ENCODE measurements at regions not wholly inside any gene's neighbourhood (a gene's known extent, or its start where the extent isn't known, plus 50 kb on each side); places are given as distances from the start of the nearest gene placed in this dataset.
"Not testable (repeated sequence)": the region's sequence is repeated elsewhere in the genome, so short reads cannot be mapped to it uniquely, and the experiment has no call there.

DNA sequence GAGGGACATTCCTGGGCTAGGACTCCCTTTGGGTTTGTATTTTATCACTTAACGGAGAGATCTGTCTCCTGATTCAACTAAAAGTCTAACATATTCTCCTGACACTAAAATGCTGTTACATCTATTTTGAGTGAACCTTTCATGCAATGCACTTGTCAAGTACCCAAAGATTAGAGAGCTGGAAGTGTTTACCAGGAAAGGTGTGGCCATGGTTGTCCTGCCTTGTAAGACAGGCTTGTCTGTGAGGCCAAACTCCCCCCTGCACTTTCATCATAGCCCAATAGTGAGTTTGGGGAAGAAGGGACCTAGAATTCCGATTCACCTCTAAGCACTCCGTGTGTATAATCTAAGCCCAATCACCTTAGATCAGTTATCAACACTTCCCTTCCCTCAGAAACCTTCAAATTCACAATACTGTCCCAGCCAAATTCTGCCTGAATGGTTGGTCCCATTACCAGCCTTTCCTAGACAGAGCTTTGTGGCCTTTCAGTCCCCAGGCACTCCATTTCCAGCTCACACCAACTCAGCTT lies 162.6 kb upstream of the NAMPT start:
- H3K27me3 ChIP-seq (ENCODE audit: control insufficient read depth in 3 of 3, insufficient read depth in 3 of 3, low read length in 3 of 3), result no peaks in the 10 kb centered on the region
- no peaks in the 10 kb centered on the region for H3K36me3 ChIP-seq (ENCODE audit: control insufficient read depth in 3 of 3, insufficient read depth in 3 of 3, low read length in 3 of 3)
- H3K27ac ChIP-seq (ENCODE audit: low read depth, low read length), result no peak overlapping the region
- no peak overlapping the region for H3K4me3 ChIP-seq (ENCODE audit: low read length in 3 of 3)
- H3K4me1 ChIP-seq (ENCODE audit: control insufficient read depth in 3 of 3, insufficient read depth in 3 of 3, low read length in 3 of 3), result no peaks in the 10 kb centered on the region
- H3K9ac ChIP-seq (ENCODE audit: low read depth in 1 of 3, low read length in 3 of 3), result no peak overlapping the region
- H3K9me3 ChIP-seq (ENCODE audit: control insufficient read depth in 3 of 3, low read length in 3 of 3), result no peaks in the 10 kb centered on the region

DNA sequence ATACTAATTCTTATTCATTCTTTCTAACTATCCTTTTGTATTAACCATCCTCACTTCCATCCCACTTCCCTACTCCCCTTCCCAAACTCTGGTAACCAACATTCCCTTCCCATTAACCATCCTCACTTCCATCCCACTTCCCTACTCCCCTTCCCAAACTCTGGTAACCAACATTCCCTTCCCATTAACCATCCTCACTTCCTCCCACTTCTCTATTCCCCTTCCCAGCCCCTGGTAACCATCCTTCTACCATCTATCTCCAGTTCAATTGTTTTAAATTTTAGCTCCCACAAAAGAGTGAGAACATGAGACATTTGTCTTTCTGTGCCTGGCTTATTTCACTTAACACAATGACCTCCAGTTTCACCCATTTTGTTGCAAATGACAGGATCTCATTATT lies 160.6 kb upstream of the NAMPT start:
- H3K27me3 ChIP-seq (ENCODE audit: control insufficient read depth in 3 of 3, insufficient read depth in 3 of 3, low read length in 3 of 3); H3K27ac ChIP-seq (ENCODE audit: low read depth, low read length); H3K36me3 ChIP-seq (ENCODE audit: control insufficient read depth in 3 of 3, insufficient read depth in 3 of 3, low read length in 3 of 3); H3K4me1 ChIP-seq (ENCODE audit: control insufficient read depth in 3 of 3, insufficient read depth in 3 of 3, low read length in 3 of 3); H3K9ac ChIP-seq (ENCODE audit: low read depth in 1 of 3, low read length in 3 of 3); H3K9me3 ChIP-seq (ENCODE audit: control insufficient read depth in 3 of 3, low read length in 3 of 3); H3K4me3 ChIP-seq (ENCODE audit: low read length in 3 of 3): not testable (repeated sequence)

GRCh38 chr7:106444068-106444655 lies 159.4 kb upstream of the NAMPT start:
- no peaks in the 10 kb centered on the region for H3K36me3 ChIP-seq (ENCODE audit: control insufficient read depth in 3 of 3, insufficient read depth in 3 of 3, low read length in 3 of 3)
- no peak overlapping the region for H3K4me3 ChIP-seq (ENCODE audit: low read length in 3 of 3)
- H3K27me3 ChIP-seq (ENCODE audit: control insufficient read depth in 3 of 3, insufficient read depth in 3 of 3, low read length in 3 of 3), result no peaks in the 10 kb centered on the region
- H3K4me1 ChIP-seq (ENCODE audit: control insufficient read depth in 3 of 3, insufficient read depth in 3 of 3, low read length in 3 of 3), result no peaks in the 10 kb centered on the region
- H3K9ac ChIP-seq (ENCODE audit: low read depth in 1 of 3, low read length in 3 of 3), result no peak overlapping the region
- H3K9me3 ChIP-seq (ENCODE audit: control insufficient read depth in 3 of 3, low read length in 3 of 3), result no peaks in the 10 kb centered on the region
- no peak overlapping the region for H3K27ac ChIP-seq (ENCODE audit: low read depth, low read length)

- no peaks in the 10 kb centered on the region for H3K27me3 ChIP-seq (ENCODE audit: control insufficient read depth in 3 of 3, insufficient read depth in 3 of 3, low read length in 3 of 3)
- H3K9ac ChIP-seq (ENCODE audit: low read depth in 1 of 3, low read length in 3 of 3), result no peak overlapping the region
- H3K36me3 ChIP-seq (ENCODE audit: control insufficient read depth in 3 of 3, insufficient read depth in 3 of 3, low read length in 3 of 3), result no peaks in the 10 kb centered on the region
- no peak overlapping the region for H3K4me3 ChIP-seq (ENCODE audit: low read length in 3 of 3)
- no peak overlapping the region for H3K27ac ChIP-seq (ENCODE audit: low read depth, low read length)
- no peaks in the 10 kb centered on the region for H3K4me1 ChIP-seq (ENCODE audit: control insufficient read depth in 3 of 3, insufficient read depth in 3 of 3, low read length in 3 of 3)
- H3K9me3 ChIP-seq (ENCODE audit: control insufficient read depth in 3 of 3, low read length in 3 of 3), result no peaks in the 10 kb centered on the region
Measured at GRCh38 chr7:106443156-106443555, 158.4 kb upstream of the NAMPT start.

- no peak overlapping the region for H3K4me3 ChIP-seq (ENCODE audit: low read length in 3 of 3)
- H3K9ac ChIP-seq (ENCODE audit: low read depth in 1 of 3, low read length in 3 of 3), result no peak overlapping the region
- H3K27me3 ChIP-seq (ENCODE audit: control insufficient read depth in 3 of 3, insufficient read depth in 3 of 3, low read length in 3 of 3), result no peaks in the 10 kb centered on the region
- no peaks in the 10 kb centered on the region for H3K9me3 ChIP-seq (ENCODE audit: control insufficient read depth in 3 of 3, low read length in 3 of 3)
- no peaks in the 10 kb centered on the region for H3K4me1 ChIP-seq (ENCODE audit: control insufficient read depth in 3 of 3, insufficient read depth in 3 of 3, low read length in 3 of 3)
- no peaks in the 10 kb centered on the region for H3K36me3 ChIP-seq (ENCODE audit: control insufficient read depth in 3 of 3, insufficient read depth in 3 of 3, low read length in 3 of 3)
- H3K27ac ChIP-seq (ENCODE audit: low read depth, low read length), result no peak overlapping the region
Measured at GRCh38 chr7:106442476-106442875, 157.7 kb upstream of the NAMPT start.

- H3K4me1 ChIP-seq (ENCODE audit: control insufficient read depth in 3 of 3, insufficient read depth in 3 of 3, low read length in 3 of 3); H3K4me3 ChIP-seq (ENCODE audit: low read length in 3 of 3); H3K27me3 ChIP-seq (ENCODE audit: control insufficient read depth in 3 of 3, insufficient read depth in 3 of 3, low read length in 3 of 3); H3K27ac ChIP-seq (ENCODE audit: low read depth, low read length); H3K9me3 ChIP-seq (ENCODE audit: control insufficient read depth in 3 of 3, low read length in 3 of 3); H3K36me3 ChIP-seq (ENCODE audit: control insufficient read depth in 3 of 3, insufficient read depth in 3 of 3, low read length in 3 of 3); H3K9ac ChIP-seq (ENCODE audit: low read depth in 1 of 3, low read length in 3 of 3): not testable (repeated sequence)
Measured at GRCh38 chr7:106441343-106441742, 156.6 kb upstream of the NAMPT start.

GRCh38 chr7:106436933-106437332 lies 152.2 kb upstream of the NAMPT start:
- H3K27ac ChIP-seq (ENCODE audit: low read depth, low read length); H3K4me3 ChIP-seq (ENCODE audit: low read length in 3 of 3); H3K9me3 ChIP-seq (ENCODE audit: control insufficient read depth in 3 of 3, low read length in 3 of 3); H3K27me3 ChIP-seq (ENCODE audit: control insufficient read depth in 3 of 3, insufficient read depth in 3 of 3, low read length in 3 of 3); H3K4me1 ChIP-seq (ENCODE audit: control insufficient read depth in 3 of 3, insufficient read depth in 3 of 3, low read length in 3 of 3); H3K9ac ChIP-seq (ENCODE audit: low read depth in 1 of 3, low read length in 3 of 3); H3K36me3 ChIP-seq (ENCODE audit: control insufficient read depth in 3 of 3, insufficient read depth in 3 of 3, low read length in 3 of 3): not testable (repeated sequence)

DNA sequence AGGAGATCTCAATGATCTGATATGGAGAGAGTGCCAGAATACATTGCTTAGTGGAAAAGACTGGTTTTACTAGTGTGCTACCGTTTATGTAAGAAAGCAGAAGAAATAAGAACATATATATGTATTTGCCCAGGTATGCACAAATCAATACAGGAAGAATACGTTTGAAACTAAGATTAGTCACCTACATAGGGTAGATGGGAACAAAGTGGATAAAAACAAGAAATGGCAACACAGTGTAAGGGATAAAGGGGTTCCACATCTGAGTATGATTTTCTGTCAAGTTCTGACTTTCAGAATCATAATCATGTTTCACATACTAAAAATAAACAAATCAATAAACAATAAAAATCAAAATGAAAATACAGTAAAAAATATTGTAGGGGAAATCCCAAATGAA lies 148.6 kb upstream of the NAMPT start:
- H3K4me3 ChIP-seq (ENCODE audit: low read length in 3 of 3), result no peak overlapping the region
- H3K27me3 ChIP-seq (ENCODE audit: control insufficient read depth in 3 of 3, insufficient read depth in 3 of 3, low read length in 3 of 3), result peaks cover 0 to 3% (median 0%) of the 10 kb centered on the region in 3 donors
- H3K4me1 ChIP-seq (ENCODE audit: control insufficient read depth in 3 of 3, insufficient read depth in 3 of 3, low read length in 3 of 3), result peaks cover 8 to 19% (median 11%) of the 10 kb centered on the region in 3 donors
- H3K9ac ChIP-seq (ENCODE audit: low read depth in 1 of 3, low read length in 3 of 3), result no peak overlapping the region
- no peaks in the 10 kb centered on the region for H3K36me3 ChIP-seq (ENCODE audit: control insufficient read depth in 3 of 3, insufficient read depth in 3 of 3, low read length in 3 of 3)
- no peak overlapping the region for H3K27ac ChIP-seq (ENCODE audit: low read depth, low read length)
- no peaks in the 10 kb centered on the region for H3K9me3 ChIP-seq (ENCODE audit: control insufficient read depth in 3 of 3, low read length in 3 of 3)

- H3K9me3 ChIP-seq (ENCODE audit: control insufficient read depth in 3 of 3, low read length in 3 of 3), result no peaks in the 10 kb centered on the region
- H3K4me3 ChIP-seq (ENCODE audit: low read length in 3 of 3), result peak overlapping the region in 1 of 3 donors; percentile 2
- peaks cover 0 to 3% (median 0%) of the 10 kb centered on the region in 3 donors for H3K27me3 ChIP-seq (ENCODE audit: control insufficient read depth in 3 of 3, insufficient read depth in 3 of 3, low read length in 3 of 3)
- peak overlapping the region in 2 of 3 donors; percentile 55 to 66 for H3K9ac ChIP-seq (ENCODE audit: low read depth in 1 of 3, low read length in 3 of 3)
- H3K27ac ChIP-seq (ENCODE audit: low read depth, low read length), result peak overlapping the region; percentile 61
- peaks cover 8 to 27% (median 11%) of the 10 kb centered on the region in 3 donors for H3K4me1 ChIP-seq (ENCODE audit: control insufficient read depth in 3 of 3, insufficient read depth in 3 of 3, low read length in 3 of 3)
- H3K36me3 ChIP-seq (ENCODE audit: control insufficient read depth in 3 of 3, insufficient read depth in 3 of 3, low read length in 3 of 3), result no peaks in the 10 kb centered on the region
Measured at GRCh38 chr7:106430535-106431455, 146.0 kb upstream of the NAMPT start.

GRCh38 chr7:106430103-106430502 lies 145.3 kb upstream of the NAMPT start:
- H3K27me3 ChIP-seq (ENCODE audit: control insufficient read depth in 3 of 3, insufficient read depth in 3 of 3, low read length in 3 of 3), result peaks cover 0 to 3% (median 0%) of the 10 kb centered on the region in 3 donors
- H3K9ac ChIP-seq (ENCODE audit: low read depth in 1 of 3, low read length in 3 of 3), result peak overlapping the region in 1 of 3 donors; percentile 55
- no peaks in the 10 kb centered on the region for H3K9me3 ChIP-seq (ENCODE audit: control insufficient read depth in 3 of 3, low read length in 3 of 3)
- peak overlapping the region in 1 of 3 donors; percentile 2 for H3K4me3 ChIP-seq (ENCODE audit: low read length in 3 of 3)
- peaks cover 13 to 33% (median 18%) of the 10 kb centered on the region in 3 donors for H3K4me1 ChIP-seq (ENCODE audit: control insufficient read depth in 3 of 3, insufficient read depth in 3 of 3, low read length in 3 of 3)
- no peaks in the 10 kb centered on the region for H3K36me3 ChIP-seq (ENCODE audit: control insufficient read depth in 3 of 3, insufficient read depth in 3 of 3, low read length in 3 of 3)
- H3K27ac ChIP-seq (ENCODE audit: low read depth, low read length), result peak overlapping the region; percentile 61
